GM18873 (cell line): ENCODE measurements at regions not wholly inside any gene's neighbourhood (a gene's known extent, or its start where the extent isn't known, plus 50 kb on each side); places are given as distances from the start of the nearest gene placed in this dataset.

Source experiments
- ATAC-seq: cut with Tn5 transposase; IDR thresholded peaks from one replicate; pipeline ENCODE4 v1.9.1; 2021; ENCODE audit warnings: mild to moderate bottlenecking, moderate library complexity, moderate number of reproducible peaks; ENCODE audit not compliant: unreplicated experiment, low FRiP score

DNA sequence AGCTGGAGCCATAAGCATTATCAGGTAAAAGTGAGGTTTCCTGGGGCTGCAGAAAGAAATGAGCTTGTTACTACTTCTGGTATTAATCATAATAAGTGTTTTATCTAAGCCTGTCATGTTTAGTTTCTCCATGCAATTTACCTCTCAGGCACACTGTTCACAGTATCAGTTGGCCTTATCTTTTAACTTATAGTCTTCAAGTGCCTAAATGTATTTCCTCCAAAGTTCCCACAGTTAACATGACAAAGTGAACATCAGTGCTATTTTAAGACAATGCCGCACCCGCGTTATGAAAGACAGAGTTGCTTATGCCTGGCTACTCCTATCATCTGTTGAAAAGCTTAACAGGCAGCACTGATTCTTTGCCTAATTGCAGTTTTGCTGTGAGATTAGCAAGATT is 408.7 kb upstream of the FAM241A start:
- no peak for ATAC-seq

GRCh38 chr4:111744847-111745246 is 400.4 kb upstream of the FAM241A start:
- ATAC-seq, result no peak

GRCh38 chr4:111748157-111748556 is 397.1 kb upstream of the FAM241A start:
- ATAC-seq, result no peak

GRCh38 chr4:111754003-111754402 is 391.3 kb upstream of the FAM241A start:
- no peak for ATAC-seq

DNA sequence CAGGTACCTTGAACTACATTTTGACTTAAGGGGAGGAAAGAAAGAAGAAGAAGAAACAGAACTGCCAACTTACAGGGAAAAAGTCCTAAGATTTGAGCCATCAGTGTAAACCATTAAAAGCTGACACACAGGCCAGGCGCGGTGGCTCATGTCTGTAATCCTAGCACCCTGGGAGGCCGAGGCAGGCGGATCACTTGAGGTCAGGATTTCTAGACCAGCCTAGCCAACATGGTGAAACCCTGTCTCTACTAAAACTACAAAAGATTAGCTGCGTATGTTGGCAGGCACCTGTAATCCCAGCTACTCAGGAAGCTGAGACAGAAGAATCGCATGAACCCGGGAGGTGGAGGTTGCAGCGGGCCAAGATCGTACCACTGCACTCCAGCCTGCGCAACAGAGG is 389.7 kb upstream of the FAM241A start:
- no peak for ATAC-seq

DNA sequence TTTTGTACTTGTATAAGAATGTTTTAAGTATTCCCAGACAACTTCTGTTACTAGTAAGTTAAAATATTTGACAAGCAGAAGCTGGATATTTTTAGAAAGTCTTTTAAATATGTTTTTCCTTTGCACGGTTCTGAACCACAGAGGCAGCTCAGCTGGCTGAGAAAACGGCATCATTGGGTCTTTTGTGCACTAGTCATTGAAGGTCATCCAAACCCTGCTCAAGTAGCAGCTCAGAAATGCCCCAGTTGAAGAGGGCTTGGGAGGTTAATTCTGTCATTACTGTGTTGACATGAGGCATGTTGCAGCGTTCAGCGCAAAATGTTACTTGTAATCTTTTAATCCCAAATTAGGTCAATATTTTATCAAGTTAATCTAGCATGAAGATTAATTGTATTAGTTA is 383.7 kb upstream of the FAM241A start:
- no peak for ATAC-seq

DNA sequence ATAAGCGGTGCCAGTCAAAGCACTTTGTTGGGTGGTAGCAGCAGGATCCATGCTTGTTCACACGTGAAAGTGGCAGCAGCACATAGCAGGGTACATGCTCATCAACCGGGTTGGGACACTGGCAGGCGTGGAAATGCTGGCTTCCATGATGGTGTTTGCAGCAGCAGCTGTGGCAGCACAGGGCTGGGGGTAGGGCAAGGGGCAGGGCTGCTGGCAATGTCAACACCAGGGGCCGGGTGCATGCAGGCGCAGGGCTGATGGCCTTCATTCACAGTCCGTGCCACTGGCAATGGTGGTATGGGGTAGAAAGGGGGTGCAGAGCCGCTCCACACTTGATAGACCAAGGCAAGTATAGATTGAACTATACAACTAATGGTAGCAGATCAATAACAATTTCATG is 374.7 kb upstream of the FAM241A start:
- no peak for ATAC-seq

DNA sequence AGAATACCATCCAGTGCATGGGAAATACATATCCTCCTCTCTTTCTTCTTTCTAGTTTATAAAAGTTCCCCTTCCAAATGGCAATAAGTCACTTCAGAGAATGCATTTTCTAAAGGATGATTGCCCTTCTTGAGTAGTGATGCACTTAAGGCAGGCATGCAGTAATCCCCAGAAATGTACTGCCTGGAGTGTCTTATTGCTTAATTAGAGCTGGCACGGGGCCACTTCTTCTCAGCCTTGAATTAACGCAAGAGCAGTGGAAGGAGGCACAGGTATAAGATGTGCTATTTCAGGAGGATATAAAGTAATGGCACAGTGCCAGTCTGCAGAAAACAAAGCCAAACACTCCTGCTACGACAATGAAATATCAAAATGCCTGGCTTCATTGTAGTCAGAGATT is 371.4 kb upstream of the FAM241A start:
- no peak for ATAC-seq

DNA sequence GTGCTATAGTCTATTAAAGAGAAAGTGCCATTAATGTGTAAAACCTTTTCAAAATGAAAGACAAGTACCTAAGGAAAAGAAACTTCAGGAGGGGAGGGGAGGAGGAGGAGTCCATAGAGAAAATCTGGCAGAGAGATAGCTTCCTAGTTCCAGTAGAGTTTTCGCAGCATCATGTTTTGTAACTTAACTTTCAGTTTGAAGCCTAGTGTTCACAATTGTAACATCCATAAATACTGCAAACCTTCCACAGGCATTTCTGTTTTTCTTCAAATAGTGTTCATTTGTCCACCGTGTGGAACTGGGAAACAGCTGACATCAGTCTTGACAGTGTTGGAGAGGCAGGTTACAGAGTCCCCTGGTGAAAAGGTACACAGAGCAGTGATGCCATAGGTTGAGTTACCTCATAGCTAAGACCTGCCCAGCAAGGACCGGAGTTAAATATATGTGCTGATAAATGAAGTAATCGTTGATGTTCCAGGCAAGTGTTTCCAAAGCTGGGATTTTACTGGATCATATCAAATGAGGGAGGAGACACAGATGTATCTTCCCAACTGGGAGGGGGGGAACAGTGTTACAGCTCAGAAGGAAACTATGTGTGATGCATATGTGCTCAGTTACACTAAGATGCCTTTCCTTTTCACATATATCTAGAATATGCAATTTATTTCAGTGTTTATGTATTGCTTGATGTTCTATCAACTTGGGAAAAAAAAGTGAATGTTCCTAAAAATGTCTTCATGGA is 369.5 kb upstream of the FAM241A start:
- ATAC-seq, result no peak

DNA sequence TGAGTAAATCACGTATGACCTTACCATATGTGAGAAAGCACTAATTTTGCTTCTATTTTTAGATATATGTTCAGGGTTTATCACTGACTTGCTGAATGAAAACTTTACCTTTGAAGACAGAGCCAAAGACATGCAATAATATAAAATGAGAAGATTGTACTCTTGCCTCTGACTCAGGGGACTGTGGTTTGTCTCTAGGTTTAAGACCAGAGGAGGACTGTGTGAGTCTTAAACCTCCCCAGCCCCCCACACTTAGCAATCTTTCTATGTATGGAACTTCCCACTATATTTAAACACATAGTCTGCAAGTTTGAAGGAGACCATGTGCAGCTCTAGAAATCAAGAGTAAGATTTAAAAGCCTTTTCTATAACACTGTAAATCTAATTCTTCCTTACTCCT is 368.7 kb upstream of the FAM241A start:
- no peak for ATAC-seq

- no peak for ATAC-seq
These were observed 366.7 kb upstream of the FAM241A start for GRCh38 chr4:111778543-111778942.

- no peak for ATAC-seq
These were observed 364.3 kb upstream of the FAM241A start for GRCh38 chr4:111780965-111781364.

GRCh38 chr4:111781611-111782010 is 363.6 kb upstream of the FAM241A start:
- no peak for ATAC-seq

DNA sequence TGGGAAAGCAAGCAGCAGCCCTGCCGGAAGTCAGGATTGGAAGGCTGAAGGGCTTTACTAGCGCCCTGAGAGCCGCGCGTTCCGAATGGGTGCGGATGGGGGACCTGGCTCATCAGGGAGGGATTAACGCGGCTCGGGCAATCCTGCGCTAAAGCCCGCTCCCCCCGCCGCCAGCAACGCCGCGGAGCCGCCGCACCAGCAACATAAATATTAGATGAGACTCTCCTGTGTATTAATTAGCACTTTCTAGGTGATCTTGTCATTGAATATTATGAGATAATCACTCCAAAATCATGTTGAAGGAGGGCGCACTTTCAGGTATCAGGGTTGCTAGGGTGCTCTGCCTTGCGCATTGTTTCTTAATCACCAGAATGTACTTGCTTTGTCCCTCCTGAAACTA is 357.2 kb upstream of the FAM241A start:
- ATAC-seq, result no peak

DNA sequence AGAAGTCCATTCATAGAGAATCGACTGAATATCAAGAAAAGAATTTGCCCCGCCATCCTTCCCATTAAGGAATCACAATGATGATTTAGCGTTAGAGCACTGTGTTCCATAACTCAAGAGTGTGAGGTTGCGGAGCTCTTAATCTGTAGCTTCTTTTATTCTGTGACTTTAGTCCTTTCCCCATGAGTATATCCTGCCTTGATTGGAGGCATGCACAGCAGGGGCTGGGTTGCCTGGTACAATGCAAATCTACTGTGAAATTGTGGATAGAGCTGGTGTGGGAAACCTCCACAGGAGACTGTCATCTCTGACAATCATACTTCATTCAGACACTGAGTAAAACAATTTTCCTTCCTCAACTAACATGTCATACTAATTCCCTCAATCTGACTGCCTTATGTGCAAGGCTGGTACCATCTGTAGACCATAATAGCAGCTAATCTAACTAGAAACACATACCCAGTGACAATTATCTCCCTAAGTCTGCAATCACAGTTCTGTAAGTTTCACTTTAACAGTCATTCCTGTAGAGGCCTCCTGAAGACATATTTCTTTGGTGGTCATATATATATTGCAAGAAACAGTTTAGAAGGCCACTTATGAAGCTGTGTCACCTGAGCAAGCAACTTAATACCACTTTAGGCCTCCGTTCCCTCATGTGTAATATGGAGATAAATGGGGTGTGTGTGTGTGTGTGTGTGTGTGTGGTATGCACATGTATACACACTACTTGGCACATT is 355.2 kb upstream of the FAM241A start:
- no peak for ATAC-seq

DNA sequence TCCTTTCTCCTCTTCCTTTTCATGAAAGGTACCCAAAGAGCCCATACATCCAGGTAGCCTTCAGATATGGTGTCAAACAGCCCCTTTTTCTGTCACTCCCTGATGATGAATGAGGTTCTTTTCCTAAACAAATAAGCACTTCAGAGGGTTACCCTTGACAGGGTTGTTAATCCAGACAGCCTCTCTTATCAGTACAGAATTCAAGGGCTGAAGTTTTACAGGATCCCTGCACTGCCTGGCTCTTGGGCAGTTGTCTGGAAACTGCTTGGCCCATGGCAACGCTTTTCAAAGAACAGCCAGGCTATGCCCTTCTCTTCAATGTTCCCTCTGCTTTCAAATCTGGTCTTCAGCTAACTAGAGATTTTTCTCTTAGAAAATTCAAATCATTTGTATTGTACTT is 352.6 kb upstream of the FAM241A start:
- no peak for ATAC-seq

DNA sequence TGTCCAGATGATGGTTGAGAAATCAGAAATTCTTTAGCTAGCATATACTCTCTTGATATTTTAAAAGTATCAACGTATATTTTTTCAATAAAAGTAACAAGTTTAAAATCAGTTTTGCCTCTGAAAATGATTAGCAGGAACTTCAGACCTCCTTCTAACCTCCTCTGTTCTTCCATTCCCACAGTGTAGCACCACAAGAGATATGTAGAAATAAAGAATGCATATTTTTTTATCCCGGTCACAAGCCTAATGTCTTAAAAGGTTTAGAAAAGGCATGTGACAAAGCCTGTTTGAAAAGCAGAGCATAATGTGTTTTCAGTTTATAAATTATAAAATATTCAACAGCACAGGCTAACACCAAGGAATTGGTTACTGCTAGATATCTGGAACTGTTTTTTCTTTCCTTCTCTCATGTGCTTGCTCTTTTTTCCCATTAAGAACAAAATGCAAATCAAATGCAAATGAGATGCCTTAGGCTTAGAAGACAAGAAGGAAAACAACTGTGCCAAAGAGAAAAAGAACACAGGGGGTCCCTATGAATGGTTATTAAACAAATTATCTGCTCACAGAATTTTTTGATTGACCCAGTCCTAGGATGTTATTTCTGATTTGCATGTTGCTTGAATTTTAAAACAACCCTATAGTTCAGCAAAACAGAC is 351.7 kb upstream of the FAM241A start:
- no peak for ATAC-seq

- no peak for ATAC-seq
These were observed 347.6 kb upstream of the FAM241A start for GRCh38 chr4:111797455-111798163.

GRCh38 chr4:111798840-111799239 is 346.4 kb upstream of the FAM241A start:
- no peak for ATAC-seq

GRCh38 chr4:111800551-111800950 is 344.7 kb upstream of the FAM241A start:
- ATAC-seq, result no peak

DNA sequence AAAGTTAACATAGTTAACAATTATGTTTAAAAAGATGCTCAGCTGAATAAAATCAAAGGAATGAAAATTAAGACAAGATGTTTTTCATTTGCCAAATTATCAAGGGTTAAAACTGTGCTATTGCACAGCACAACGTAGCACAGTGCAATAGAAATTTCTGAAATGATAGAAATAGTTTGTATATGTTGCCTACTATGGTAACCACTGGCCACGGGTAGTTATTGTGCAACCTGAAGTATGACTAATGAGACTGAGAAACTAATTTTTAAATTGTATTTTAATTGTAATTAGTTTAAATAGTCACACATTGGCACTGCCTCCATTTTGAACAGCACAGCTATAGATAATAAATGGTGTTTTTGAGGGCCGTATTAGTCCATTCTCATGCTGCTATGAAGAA is 343.1 kb upstream of the FAM241A start:
- no peak for ATAC-seq
